GM19193 (cell line): ENCODE measurements at regions not wholly inside any gene's neighbourhood (a gene's known extent, or its start where the extent isn't known, plus 50 kb on each side); places are given as distances from the start of the nearest gene placed in this dataset.

ENCODE experiments used
- POLR2A ChIP-seq: IDR thresholded peaks from 4 replicates; pipeline ENCODE4 v1.6.1; 2011; ENCODE audit not compliant: insufficient read depth, insufficient read length; ENCODE audit errors: extremely low read depth

GRCh38 chr17:71926746-71927398, 193.9 kb upstream of the SOX9 start:
- no peak for TF ChIP-seq POLR2A

GRCh38 chr17:71933306-71933705, 187.5 kb upstream of the SOX9 start:
- no peak for TF ChIP-seq POLR2A

GRCh38 chr17:71934520-71934919, 186.3 kb upstream of the SOX9 start:
- TF ChIP-seq POLR2A, result no peak

- no peak for TF ChIP-seq POLR2A
Measured at GRCh38 chr17:71935341-71935740, 185.5 kb upstream of the SOX9 start.

- no peak for TF ChIP-seq POLR2A
Measured at GRCh38 chr17:71936977-71937376, 183.8 kb upstream of the SOX9 start.

GRCh38 chr17:71937914-71938313, 182.9 kb upstream of the SOX9 start:
- TF ChIP-seq POLR2A, result no peak

GRCh38 chr17:71938340-71939010, 182.3 kb upstream of the SOX9 start:
- TF ChIP-seq POLR2A, result no peak

- no peak for TF ChIP-seq POLR2A
Measured at GRCh38 chr17:71941920-71942319, 178.9 kb upstream of the SOX9 start.

- TF ChIP-seq POLR2A, result no peak
Measured at GRCh38 chr17:71942626-71943025, 178.2 kb upstream of the SOX9 start.

GRCh38 chr17:71948703-71949422, 172.0 kb upstream of the SOX9 start:
- no peak for TF ChIP-seq POLR2A

GRCh38 chr17:71959154-71959553, 161.7 kb upstream of the SOX9 start:
- no peak for TF ChIP-seq POLR2A

- TF ChIP-seq POLR2A, result no peak
Measured at GRCh38 chr17:71963351-71963750, 157.5 kb upstream of the SOX9 start.

GRCh38 chr17:71963791-71964190, 157.0 kb upstream of the SOX9 start:
- no peak for TF ChIP-seq POLR2A

- no peak for TF ChIP-seq POLR2A
Measured at GRCh38 chr17:71964559-71964958, 156.3 kb upstream of the SOX9 start.

GRCh38 chr17:71966055-71966454, 154.8 kb upstream of the SOX9 start:
- no peak for TF ChIP-seq POLR2A

GRCh38 chr17:71966459-71967313, 154.1 kb upstream of the SOX9 start:
- TF ChIP-seq POLR2A, result no peak

GRCh38 chr17:71969500-71969899, 151.3 kb upstream of the SOX9 start:
- no peak for TF ChIP-seq POLR2A
